DND-41 (cell line): ENCODE measurements at regions not wholly inside any gene's neighbourhood (a gene's known extent, or its start where the extent isn't known, plus 50 kb on each side); places are given as distances from the start of the nearest gene placed in this dataset.

ENCODE experiments used
- ATAC-seq: fragments of 200-7000 bp; cut with Tn5 transposase; 3 replicates; pipeline ENCODE4 v1.9.1; 2021; ENCODE audit warnings: low read depth; ENCODE audit not compliant: insufficient read depth
- DNase-seq: peaks from one replicate; pipeline ENCODE4 v3.0.0-alpha.2; 2020
- H2AFZ ChIP-seq: 2 replicates; pipeline ENCODE4 v1.6.0; 2012; ENCODE audit warnings: low read depth, low read length
- H3K27ac ChIP-seq: 2 replicates; pipeline ENCODE4 v1.5.1; 2012; ENCODE audit warnings: low read length, inconsistent platforms
- H3K27me3 ChIP-seq: fragments of 200-600 bp; sonication (generic); 2 replicates; pipeline ENCODE4 v1.6.0; 2012; ENCODE audit warnings: low read length, mild to moderate bottlenecking, inconsistent platforms; ENCODE audit not compliant: insufficient read depth, poor library complexity
- H3K36me3 ChIP-seq: 2 replicates; pipeline ENCODE4 v1.5.1; 2012; ENCODE audit warnings: low read length, inconsistent platforms; ENCODE audit not compliant: insufficient read depth
- H3K4me1 ChIP-seq: 2 replicates; pipeline ENCODE4 v1.5.1; 2012; ENCODE audit warnings: mild to moderate bottlenecking, low read length; ENCODE audit not compliant: insufficient read depth
- H3K4me2 ChIP-seq: 2 replicates; pipeline ENCODE4 v1.6.0; 2012; ENCODE audit warnings: mild to moderate bottlenecking, moderate library complexity, low read length, inconsistent platforms; ENCODE audit not compliant: insufficient read depth
- H3K4me3 ChIP-seq, 2 experiments: fragments of 200-600 bp in 1 of 2; shearing (Covaris generic) in 1 of 2; 2 replicates each; pipeline ENCODE4 v1.5.1; 2012 to 2016; ENCODE audit warnings: inconsistent platforms in 2 of 2, low read length in 2 of 2, mild to moderate bottlenecking in 2 of 2, low read depth in 1 of 2, moderate library complexity in 1 of 2
- H3K79me2 ChIP-seq: 2 replicates; pipeline ENCODE4 v1.6.0; 2012; ENCODE audit warnings: low read length, inconsistent platforms; ENCODE audit not compliant: insufficient read depth
- H3K9ac ChIP-seq: 2 replicates; pipeline ENCODE4 v1.6.0; 2012; ENCODE audit warnings: low read depth, mild to moderate bottlenecking, inconsistent platforms, low read length, moderate library complexity
- H3K9me3 ChIP-seq: 2 replicates; pipeline ENCODE4 v1.5.1; 2012; ENCODE audit warnings: low read length, moderate library complexity, mild to moderate bottlenecking, inconsistent platforms; ENCODE audit not compliant: insufficient read depth, severe bottlenecking
- H4K20me1 ChIP-seq: 2 replicates; pipeline ENCODE4 v1.6.0; 2012; ENCODE audit warnings: low read length; ENCODE audit not compliant: insufficient read depth
- EZH2 ChIP-seq: IDR thresholded peaks from 3 replicates; pipeline ENCODE4 v1.6.1; 2012; ENCODE audit warnings: borderline replicate concordance, low read depth, mild to moderate bottlenecking, moderate library complexity, low read length, inconsistent platforms; ENCODE audit not compliant: severe bottlenecking
- TF ChIP-seq, protein P1 (sequence below): IDR thresholded peaks from 2 replicates; pipeline ENCODE4 v1.5.1; 2012; ENCODE audit warnings: borderline replicate concordance, low read length, moderate library complexity, mild to moderate bottlenecking; ENCODE audit not compliant: poor library complexity, severe bottlenecking; ENCODE audit errors: extremely low read depth

DNA sequence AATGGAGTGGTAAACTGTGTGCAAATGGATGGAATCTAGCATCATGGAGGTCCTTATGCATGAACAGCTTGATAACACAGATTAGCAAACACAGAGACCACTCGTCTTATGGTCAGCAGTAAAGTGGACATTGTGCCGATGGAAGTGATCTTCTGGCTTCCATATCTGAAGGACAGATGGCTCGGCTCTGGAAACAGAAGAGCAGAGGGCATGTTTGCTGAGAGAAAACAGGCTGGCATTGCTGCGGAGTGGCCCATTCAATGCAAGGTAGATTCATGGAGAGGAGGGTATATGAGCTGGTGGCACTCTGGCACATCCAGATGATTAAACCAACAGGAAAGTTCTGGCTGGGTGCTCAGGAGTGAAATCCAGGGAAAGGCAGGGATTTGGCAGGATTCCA is 513.2 kb downstream of the DIRAS2 start:
- Histone ChIP-seq H2AFZ (no peak overlapping the region), H3K36me3 (no peaks in the 10 kb centered on the region), H3K9me3 (no peaks in the 10 kb centered on the region), H3K4me2 (no peak overlapping the region), H3K27ac (no peak overlapping the region), H3K4me1 (no peaks in the 10 kb centered on the region), H4K20me1 (no peaks in the 10 kb centered on the region), H3K4me3 (no peak overlapping the region), H3K79me2 (no peaks in the 10 kb centered on the region), H3K9ac (no peak overlapping the region), H3K27me3 (peaks cover 9% of the 10 kb centered on the region)
- no peak for DNase-seq
- ATAC-seq = no peak
- no peak for TF ChIP-seq EZH2
- TF ChIP-seq, protein P1, sequence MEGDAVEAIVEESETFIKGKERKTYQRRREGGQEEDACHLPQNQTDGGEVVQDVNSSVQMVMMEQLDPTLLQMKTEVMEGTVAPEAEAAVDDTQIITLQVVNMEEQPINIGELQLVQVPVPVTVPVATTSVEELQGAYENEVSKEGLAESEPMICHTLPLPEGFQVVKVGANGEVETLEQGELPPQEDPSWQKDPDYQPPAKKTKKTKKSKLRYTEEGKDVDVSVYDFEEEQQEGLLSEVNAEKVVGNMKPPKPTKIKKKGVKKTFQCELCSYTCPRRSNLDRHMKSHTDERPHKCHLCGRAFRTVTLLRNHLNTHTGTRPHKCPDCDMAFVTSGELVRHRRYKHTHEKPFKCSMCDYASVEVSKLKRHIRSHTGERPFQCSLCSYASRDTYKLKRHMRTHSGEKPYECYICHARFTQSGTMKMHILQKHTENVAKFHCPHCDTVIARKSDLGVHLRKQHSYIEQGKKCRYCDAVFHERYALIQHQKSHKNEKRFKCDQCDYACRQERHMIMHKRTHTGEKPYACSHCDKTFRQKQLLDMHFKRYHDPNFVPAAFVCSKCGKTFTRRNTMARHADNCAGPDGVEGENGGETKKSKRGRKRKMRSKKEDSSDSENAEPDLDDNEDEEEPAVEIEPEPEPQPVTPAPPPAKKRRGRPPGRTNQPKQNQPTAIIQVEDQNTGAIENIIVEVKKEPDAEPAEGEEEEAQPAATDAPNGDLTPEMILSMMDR = no peak

DNA sequence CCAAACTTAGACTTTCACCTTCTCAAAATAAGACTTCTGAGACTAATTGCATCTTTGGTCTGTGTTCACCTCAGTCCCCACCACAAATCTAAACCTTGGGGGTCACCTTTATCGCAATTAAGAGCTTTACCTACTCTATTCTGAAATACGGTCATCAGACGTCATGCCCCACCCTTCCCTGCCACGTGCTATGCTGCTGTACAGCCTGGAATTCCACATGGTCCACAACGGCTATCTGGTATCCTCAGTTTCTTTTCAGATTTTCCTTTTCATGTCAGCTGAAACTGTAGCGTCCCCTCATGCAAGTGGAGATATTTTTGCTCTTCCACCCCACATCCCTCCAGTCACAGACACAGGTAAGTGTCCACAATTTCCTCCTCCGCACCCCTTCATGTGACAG is 511.1 kb downstream of the DIRAS2 start:
- peaks cover 9% of the 10 kb centered on the region for H3K27me3 ChIP-seq
- H3K27ac ChIP-seq = no peak overlapping the region
- H2AFZ ChIP-seq = no peak overlapping the region
- no peaks in the 10 kb centered on the region for H3K9me3 ChIP-seq
- no peaks in the 10 kb centered on the region for H4K20me1 ChIP-seq
- H3K4me1 ChIP-seq = no peaks in the 10 kb centered on the region
- no peaks in the 10 kb centered on the region for H3K79me2 ChIP-seq
- H3K4me3 ChIP-seq = no peak overlapping the region
- DNase-seq (no peak), ATAC-seq (no peak)
- no peak overlapping the region for H3K4me2 ChIP-seq
- H3K9ac ChIP-seq = no peak overlapping the region
- TF ChIP-seq, protein P1 = no peak
- no peak for TF ChIP-seq EZH2
- no peaks in the 10 kb centered on the region for H3K36me3 ChIP-seq

DNA sequence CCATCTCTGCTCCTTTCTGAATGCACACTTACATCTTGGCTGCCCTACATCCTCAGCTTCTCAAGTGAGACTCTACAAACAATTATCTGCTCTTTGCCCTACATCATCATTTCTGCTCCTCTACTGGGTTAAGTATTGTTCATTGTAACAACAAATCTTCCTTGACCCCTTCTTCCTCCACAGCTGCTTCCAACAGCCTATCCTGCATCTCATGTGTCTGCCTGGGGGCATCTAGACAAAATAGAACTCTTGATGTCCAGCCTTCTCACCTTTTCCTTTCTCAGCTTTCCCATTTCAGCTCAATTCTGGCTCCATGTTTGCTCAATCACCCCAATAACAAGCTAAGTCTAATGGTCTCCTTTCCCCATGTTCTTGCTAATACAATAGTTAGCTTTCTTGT is 509.8 kb downstream of the DIRAS2 start:
- Histone ChIP-seq H3K79me2 (no peaks in the 10 kb centered on the region), H3K9ac (no peak overlapping the region), H3K9me3 (no peaks in the 10 kb centered on the region), H3K27ac (no peak overlapping the region), H3K4me1 (no peaks in the 10 kb centered on the region), H3K27me3 (peaks cover 10% of the 10 kb centered on the region), H3K4me2 (no peak overlapping the region), H3K4me3 (no peak overlapping the region), H3K36me3 (no peaks in the 10 kb centered on the region), H2AFZ (no peak overlapping the region), H4K20me1 (no peaks in the 10 kb centered on the region)
- no peak for DNase-seq
- no peak for TF ChIP-seq EZH2
- TF ChIP-seq, protein P1 = no peak
- ATAC-seq = no peak

DNA sequence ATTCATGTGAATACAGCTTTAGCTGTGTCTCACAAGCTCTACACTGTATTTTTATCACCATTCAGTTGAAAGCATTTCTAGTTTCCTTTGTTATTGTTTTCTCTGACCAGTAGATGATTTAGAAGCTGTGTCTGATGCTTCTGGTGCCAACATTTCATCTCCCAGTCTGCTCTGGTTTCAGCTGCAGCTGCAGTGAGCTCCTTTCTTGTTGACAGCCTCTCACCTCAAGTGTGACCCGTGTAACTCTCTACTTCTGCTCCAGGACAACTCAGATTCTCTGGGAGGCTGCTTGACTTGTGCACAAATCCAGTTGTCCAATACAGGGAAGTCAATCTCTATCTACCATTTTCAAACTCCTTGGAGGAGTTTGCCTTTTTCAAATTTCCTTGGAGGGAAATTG is 504.8 kb downstream of the DIRAS2 start:
- H3K27me3 ChIP-seq = peaks cover 15% of the 10 kb centered on the region
- H3K9me3 ChIP-seq = no peaks in the 10 kb centered on the region
- TF ChIP-seq, protein P1 = no peak
- TF ChIP-seq EZH2 = no peak
- H3K4me2 ChIP-seq = no peak overlapping the region
- H4K20me1 ChIP-seq = no peaks in the 10 kb centered on the region
- no peak overlapping the region for H3K4me3 ChIP-seq
- no peak overlapping the region for H2AFZ ChIP-seq
- no peak overlapping the region for H3K9ac ChIP-seq
- no peak for DNase-seq
- no peaks in the 10 kb centered on the region for H3K79me2 ChIP-seq
- H3K4me1 ChIP-seq = no peaks in the 10 kb centered on the region
- no peak for ATAC-seq
- H3K27ac ChIP-seq = no peak overlapping the region
- no peaks in the 10 kb centered on the region for H3K36me3 ChIP-seq
